ENCODE measurements at regions not wholly inside any gene's neighbourhood (a gene's known extent, or its start where the extent isn't known, plus 50 kb on each side); places are given as distances from the start of the nearest gene placed in this dataset.

DNA sequence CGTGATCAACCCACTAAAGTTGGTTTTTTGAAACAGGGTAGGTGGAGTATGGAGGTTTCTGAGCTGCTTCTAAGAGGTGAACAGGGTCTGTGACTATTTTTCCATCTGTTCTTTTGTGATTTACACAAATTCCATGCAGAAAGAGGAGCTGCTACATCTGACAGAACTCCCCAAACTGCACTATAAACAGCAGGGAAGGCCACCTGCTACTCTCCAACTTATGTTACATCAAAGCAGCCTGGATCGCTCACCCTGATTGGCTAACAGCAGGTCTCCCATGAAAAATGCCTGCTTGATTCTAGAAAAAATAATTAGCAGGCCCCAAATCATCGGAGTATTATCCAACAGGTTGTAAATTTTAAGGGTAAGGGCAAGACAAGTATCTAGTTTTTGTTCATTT, 282.9 kb upstream of the FLRT2 start:
- TF ChIP-seq CTCF (IDR thresholded peaks at IDR 0.05) (no peak), POLR2AphosphoS5 (IDR thresholded peaks at IDR 0.05; ENCODE audit: low read depth, low read length) (no peak)
